ENCODE measurements at regions not wholly inside any gene's neighbourhood (a gene's known extent, or its start where the extent isn't known, plus 50 kb on each side); places are given as distances from the start of the nearest gene placed in this dataset.

GRCh38 chr14:30373053-30373452 is 185.9 kb upstream of the G2E3 start (continued):
- TF ChIP-seq IRF5 (IDR thresholded peaks at IDR 0.05; ENCODE audit: borderline replicate concordance) (no peak), RELB (IDR thresholded peaks at IDR 0.05; ENCODE audit: low read depth) (no peak), DPF2 (IDR thresholded peaks at IDR 0.05) (no peak), ZNF207 (IDR thresholded peaks at IDR 0.05; ENCODE audit: borderline replicate concordance) (no peak)

GRCh38 chr14:30373526-30373925 is 185.4 kb upstream of the G2E3 start:
- intact Hi-C loops (cut with micrococcal nuclease; ENCODE audit: unreplicated experiment) (no loop called here), in situ Hi-C loops (cut with MboI) (no loop called here)
- no peaks in the 10 kb centered on the region for H3K79me2 ChIP-seq (ENCODE audit: control insufficient read depth, insufficient read depth, low read length)
- TF ChIP-seq BCLAF1 (IDR thresholded peaks at IDR 0.05) (no peak), HCFC1 (IDR thresholded peaks at IDR 0.05; ENCODE audit: low read length) (no peak), FOXK2 (IDR thresholded peaks at IDR 0.05) (no peak), IRF4 (IDR thresholded peaks at IDR 0.05; ENCODE audit: low read depth, low read length) (no peak), GABPA (IDR thresholded peaks at IDR 0.05; ENCODE audit: low read depth) (no peak), CHD2 (IDR thresholded peaks at IDR 0.05; ENCODE audit: borderline replicate concordance, low read depth, low read length) (no peak), ZNF622 (IDR thresholded peaks at IDR 0.05) (no peak), ZNF207 (IDR thresholded peaks at IDR 0.05; ENCODE audit: borderline replicate concordance) (no peak), SKIL (IDR thresholded peaks at IDR 0.05; ENCODE audit: low read depth, poor library complexity, severe bottlenecking) (no peak), CHD1 (IDR thresholded peaks at IDR 0.05; ENCODE audit: low read depth, low read length) (no peak), WRNIP1 (IDR thresholded peaks at IDR 0.05; ENCODE audit: borderline replicate concordance, low read depth, low read length) (no peak), EGR1 (IDR thresholded peaks at IDR 0.05; ENCODE audit: borderline replicate concordance in 1 of 2, low read depth in 2 of 2, low read length in 2 of 2) (no peak), ZBED1 (IDR thresholded peaks at IDR 0.05; ENCODE audit: borderline replicate concordance) (no peak), NBN (IDR thresholded peaks at IDR 0.05) (no peak)
- FAIRE-seq, result no peak
- no peak for ATAC-seq
- no peaks in the 10 kb centered on the region for H3K4me1 ChIP-seq (ENCODE audit: control insufficient read depth, insufficient read depth, low read length)
- no peak overlapping the region for H2AFZ ChIP-seq (ENCODE audit: control insufficient read depth, low read depth, low read length)
- WGBS (ENCODE audit: insufficient coverage, insufficient replicate concordance, low lambda C conversion rate, missing lambda C conversion rate), result 36% methylated on average over 2 of the region's 2 CpGs
- ChIA-PET SMC1A (ENCODE audit: uncharacterized antibody, unreplicated experiment) (interaction anchor here (1.0 to 4.7 kb wide), 5 partner anchors 10 to 148 kb away, joined by 4 to 31 read pairs (median 13); no protein-coding TSS in a partner anchor), RAD21 (ENCODE audit: unreplicated experiment) (interaction anchor here (0.7 to 1.4 kb wide), 3 partner anchors 68 to 665 kb away, joined by 3 to 4 read pairs (median 3); no protein-coding TSS in a partner anchor), CTCF (interaction anchor here (1.7 to 7.3 kb wide), 6 partner anchors 19 to 147 kb away, joined by 4 to 53 read pairs (median 12); no protein-coding TSS in a partner anchor), POLR2A (no interaction called here)
- H3K4me3 ChIP-seq, result no peak overlapping the region
- no peaks in the 10 kb centered on the region for H4K20me1 ChIP-seq (ENCODE audit: control insufficient read depth, insufficient read depth)
- DNase-seq (ENCODE audit: low read depth, low spot score), result no peak
- no TSS peak for BruUV-seq (replicated peaks)
- 0 out of 4 replicates have a peak, but pooled peaks cover 0 to 2% of the 10 kb centered on the region in 2 experiments for H3K27me3 ChIP-seq (replicated peaks in 1 of 2; ENCODE audit: control insufficient read depth in 2 of 2, insufficient read depth in 2 of 2, low read length in 1 of 2)
- no peak overlapping the region for H3K27ac ChIP-seq (ENCODE audit: control insufficient read depth, insufficient read depth)
- no peaks in the 10 kb centered on the region for H3K9me3 ChIP-seq (replicated peaks; ENCODE audit: control insufficient read depth, insufficient read depth, low read length)
- H3K4me2 ChIP-seq (ENCODE audit: control insufficient read depth, insufficient read depth), result no peak overlapping the region
- H3K9ac ChIP-seq (ENCODE audit: control insufficient read depth, insufficient read depth, low read length), result no peak overlapping the region
- H3K36me3 ChIP-seq (ENCODE audit: control insufficient read depth in 2 of 2, insufficient read depth in 2 of 2, low read length in 1 of 2), result no peaks in the 10 kb centered on the region

Measured in GM12878 (cell line).